SK-N-SH (cell line): ENCODE measurements at regions not wholly inside any gene's neighbourhood (a gene's known extent, or its start where the extent isn't known, plus 50 kb on each side); places are given as distances from the start of the nearest gene placed in this dataset.

Experiments used
- CTCF ChIA-PET: fragments of 300-600, 350-600 bp; formaldehyde crosslinking; extraction: SDS; loops from one replicate; lab custom pipeline; 2021; lab: Yijun Ruan, JAX
- POLR2A ChIA-PET: fragments of 350-600 bp; sonication (Branson Sonifier 250); formaldehyde crosslinking; extraction: SDS; loops from one replicate; lab custom pipeline; 2020; ENCODE audit warnings: antibody characterized with exemption, inconsistent platforms; lab: Yijun Ruan, JAX
- DNase-seq: peaks from one replicate; pipeline ENCODE4 v3.0.0; 2012
- H2AFZ ChIP-seq: fragments of 200-600 bp; sonication (generic); 2 replicates; pipeline ENCODE4 v1.8.1; 2016; ENCODE audit warnings: antibody characterized with exemption, mild to moderate bottlenecking, low read depth
- H3F3A ChIP-seq: fragments of 200-600 bp; sonication (generic); replicated peaks from 2 replicates; pipeline ENCODE3; 2016; ENCODE audit warnings: antibody characterized with exemption, mild to moderate bottlenecking; ENCODE audit not compliant: insufficient read depth
- H3K27ac ChIP-seq, 2 experiments: fragments of 200-500 bp in 1 of 2; fragments of 200-600 bp in 1 of 2; sonication (Bioruptor generic) in 1 of 2; sonication (generic), shearing (Covaris generic) in 1 of 2; 2 replicates each; pipeline versions ENCODE4 v1.5.1 to v1.6.1; 2014 to 2016; ENCODE audit warnings: low read depth in 2 of 2, inconsistent platforms in 1 of 2, low read length in 1 of 2, mild to moderate bottlenecking in 1 of 2, mixed read lengths in 1 of 2
- H3K27me3 ChIP-seq: fragments of 200-600 bp; sonication (generic), shearing (Covaris generic); 2 replicates; pipeline ENCODE4 v1.6.1; 2016; ENCODE audit warnings: mixed run types; ENCODE audit not compliant: insufficient read depth
- H3K36me3 ChIP-seq, 2 experiments: fragments of 200-500 bp in 1 of 2; fragments of 200-600 bp in 1 of 2; sonication (Bioruptor generic) in 1 of 2; sonication (generic) in 1 of 2; replicated peaks in 1 of 2; 2 replicates each; pipeline versions ENCODE3 to v1.5.1; 2014 to 2016; ENCODE audit warnings: low read length in 1 of 2, mild to moderate bottlenecking in 1 of 2; ENCODE audit not compliant: insufficient read depth in 2 of 2, control insufficient read depth in 1 of 2
- H3K4me1 ChIP-seq, 2 experiments: fragments of 200-500 bp in 1 of 2; fragments of 200-600 bp in 1 of 2; sonication (Bioruptor generic) in 1 of 2; sonication (generic), shearing (Covaris generic) in 1 of 2; 2 replicates each; pipeline versions ENCODE4 v1.5.1 to v1.6.1; 2014 to 2016; ENCODE audit warnings: low read depth in 1 of 2, low read length in 1 of 2, mixed run types in 1 of 2; ENCODE audit not compliant: insufficient read depth in 2 of 2, control insufficient read depth in 1 of 2
- H3K4me2 ChIP-seq: fragments of 200-600 bp; sonication (generic), shearing (Covaris generic); 2 replicates; pipeline ENCODE4 v1.6.1; 2017; ENCODE audit warnings: mixed run types
- H3K4me3 ChIP-seq, 2 experiments: fragments of 200-500 bp in 1 of 2; fragments of 200-600 bp in 1 of 2; sonication (Bioruptor generic) in 1 of 2; sonication (generic), shearing (Covaris generic) in 1 of 2; 2 replicates each; pipeline versions ENCODE4 v1.5.1 to v1.8.1; 2014 to 2016; ENCODE audit warnings: low read depth in 2 of 2, inconsistent platforms in 1 of 2, low read length in 1 of 2, mild to moderate bottlenecking in 1 of 2, mixed read lengths in 1 of 2, moderate library complexity in 1 of 2
- H3K79me2 ChIP-seq: fragments of 200-600 bp; sonication (generic); 2 replicates; pipeline ENCODE4 v1.8.1; 2017; ENCODE audit warnings: mild to moderate bottlenecking; ENCODE audit not compliant: insufficient read depth
- H3K9ac ChIP-seq: fragments of 200-600 bp; sonication (generic); 2 replicates; pipeline ENCODE4 v1.6.1; 2017; ENCODE audit warnings: mixed run types
- H3K9me2 ChIP-seq: fragments of 200-600 bp; sonication (generic); 2 replicates; pipeline ENCODE4 v1.6.1; 2017; ENCODE audit warnings: mixed run types
- H3K9me3 ChIP-seq: fragments of 200-600 bp; sonication (generic); 2 replicates; pipeline ENCODE4 v1.6.1; 2017; ENCODE audit warnings: mixed run types, mild to moderate bottlenecking, moderate library complexity
- H4K20me1 ChIP-seq: fragments of 200-600 bp; sonication (generic); 2 replicates; pipeline ENCODE4 v1.6.1; 2017; ENCODE audit warnings: mild to moderate bottlenecking, mixed run types; ENCODE audit not compliant: insufficient read depth
- CHD2 ChIP-seq: fragments of 150-350 bp; IDR thresholded peaks from 2 replicates; pipeline ENCODE4 v1.6.1; 2018; ENCODE audit warnings: low read length; ENCODE audit not compliant: partially characterized antibody
- CTCF ChIP-seq: fragments of 200-600 bp; sonication (generic); IDR thresholded peaks from 2 replicates; pipeline ENCODE4 v1.6.1; 2017; ENCODE audit warnings: antibody characterized with exemption, mild to moderate bottlenecking, moderate library complexity
- EP300 ChIP-seq, 2 experiments: IDR thresholded peaks; 2 replicates each; pipeline versions ENCODE4 v1.4.0 to v1.6.1; 2012; ENCODE audit warnings: borderline replicate concordance in 1 of 2, low read depth in 1 of 2, low read length in 1 of 2
- FOSL2 ChIP-seq: IDR thresholded peaks from 2 replicates; pipeline ENCODE4 v1.4.0; 2012; ENCODE audit warnings: low read depth, mild to moderate bottlenecking, moderate library complexity, borderline replicate concordance
- GATA2 ChIP-seq: sonication (generic); formaldehyde crosslinking; IDR thresholded peaks from 2 replicates; pipeline ENCODE4 v1.5.0; 2020; ENCODE audit warnings: mild to moderate bottlenecking, missing genetic modification reagents
- MAX ChIP-seq: IDR thresholded peaks from 2 replicates; pipeline ENCODE4 v1.4.0; 2012; ENCODE audit warnings: low read depth
- MXI1 ChIP-seq: IDR thresholded peaks from 2 replicates; pipeline ENCODE4 v1.6.1; 2012; ENCODE audit warnings: mild to moderate bottlenecking, low read depth, low read length, improper control_type of control experiment
- NFIC ChIP-seq: IDR thresholded peaks from 2 replicates; pipeline ENCODE4 v1.4.0; 2012; ENCODE audit warnings: borderline replicate concordance
- NRF1 ChIP-seq: IDR thresholded peaks from 2 replicates; pipeline ENCODE4 v1.6.1; 2012; ENCODE audit warnings: low read depth, mild to moderate bottlenecking, low read length
- RCOR1 ChIP-seq: fragments of 150-350 bp; IDR thresholded peaks from 2 replicates; pipeline ENCODE4 v1.6.1; 2017; ENCODE audit warnings: antibody characterized with exemption, low read length
- RFX5 ChIP-seq: IDR thresholded peaks from 2 replicates; pipeline ENCODE4 v1.6.1; 2012; ENCODE audit warnings: mild to moderate bottlenecking, improper control_type of control experiment, low read length
- RXRA ChIP-seq: IDR thresholded peaks from 2 replicates; pipeline ENCODE4 v1.4.0; 2012; ENCODE audit warnings: low read depth, mild to moderate bottlenecking, borderline replicate concordance
- TAF1 ChIP-seq: IDR thresholded peaks from 2 replicates; pipeline ENCODE4 v1.6.1; 2012; ENCODE audit warnings: low read depth, mild to moderate bottlenecking, low read length, moderate library complexity, borderline replicate concordance
- TCF12 ChIP-seq: IDR thresholded peaks from 2 replicates; pipeline ENCODE4 v1.4.0; 2012
- TEAD4 ChIP-seq: IDR thresholded peaks from 2 replicates; pipeline ENCODE4 v1.4.0; 2012; ENCODE audit warnings: mild to moderate bottlenecking, borderline replicate concordance; ENCODE audit not compliant: insufficient read depth
- USF1 ChIP-seq: IDR thresholded peaks from 2 replicates; pipeline ENCODE4 v1.4.0; 2012; ENCODE audit warnings: low read depth, borderline replicate concordance
- WGBS: methylation state at CpG from one replicate; pipeline ENCODE4 v1.1.6; 2017; ENCODE audit warnings: low lambda C conversion rate; 5-methylcytosine and 5-hydroxymethylcytosine counted together

- no peak for TF ChIP-seq CTCF
- TF ChIP-seq, all 33 proteins: peak for 0
Observed at GRCh38 chr1:178628637-178629251, 96.3 kb upstream of the RALGPS2 start (continued).

GRCh38 chr1:178629252-178630154, 95.5 kb upstream of the RALGPS2 start:
- Histone ChIP-seq H3K4me3 (no peak overlapping the region), H3F3A (peaks cover 25% of the 10 kb centered on the region), H3K27ac (peak overlapping the region in 1 of 2 experiments; percentile 48; a peak in 2 of 4 replicates), H3K9ac (no peak overlapping the region), H3K4me2 (no peak overlapping the region), H3K27me3 (no peaks in the 10 kb centered on the region), H3K9me2 (no peaks in the 10 kb centered on the region), H4K20me1 (no peaks in the 10 kb centered on the region), H3K36me3 (no peaks in the 10 kb centered on the region), H2AFZ (0 out of 2 replicates have a peak overlapping the region, but pooled peaks have one; percentile 11), H3K79me2 (no peaks in the 10 kb centered on the region), H3K4me1 (peaks cover 0 to 15% of the 10 kb centered on the region in 2 experiments; a peak in 2 of 4 replicates), H3K9me3 (no peaks in the 10 kb centered on the region)
- ChIA-PET POLR2A (no interaction called here), CTCF (interaction anchor here (1.0 kb wide), 1 partner anchor 87 kb away, joined by 3 read pairs; no protein-coding TSS in a partner anchor)
- peak; percentile 51; the same call in 1 of the 2 replicates for TF ChIP-seq NFIC
- TF ChIP-seq MAX: no peak
- TF ChIP-seq TAF1: no peak
- no peak for TF ChIP-seq CHD2
- TF ChIP-seq TEAD4: peak; percentile 31; the same call in 1 of the 2 replicates
- TF ChIP-seq RXRA: peak; percentile 23; the same call in 1 of the 2 replicates
- no peak for TF ChIP-seq NRF1
- peak in 1 of 2 experiments; percentile 53; a peak in 1 of 4 replicates for TF ChIP-seq EP300 (IDR thresholded peaks at IDR 0.05; ENCODE audit: borderline replicate concordance in 1 of 2, low read depth in 1 of 2, low read length in 1 of 2)
- no peak for TF ChIP-seq USF1
- no peak for TF ChIP-seq MXI1
- no peak for TF ChIP-seq RCOR1
- no peak for TF ChIP-seq RFX5
- no peak; the same call in 1 of the 2 replicates for TF ChIP-seq FOSL2
- no peak for TF ChIP-seq GATA2 (CRISPR knock-in tag)
- TF ChIP-seq CTCF: peak; percentile 20; the same call in 1 of the 2 replicates
- peak; percentile 35; the same call in 1 of the 2 replicates for TF ChIP-seq TCF12
- DNase-seq: no peak
- 69% methylated on average over 6 of the region's 6 CpGs for WGBS
